Lower lobe of right lung (tissue), 2 donors: ENCODE measurements at regions not wholly inside any gene's neighbourhood (a gene's known extent, or its start where the extent isn't known, plus 50 kb on each side); places are given as distances from the start of the nearest gene placed in this dataset.

Experiments used
- ATAC-seq, 2 donors: fragments of 200-7000 bp; cut with Tn5 transposase; one replicate each; pipeline ENCODE4 v1.9.1; 2020 to 2022; ENCODE audit warnings: mild to moderate bottlenecking in 2 of 2, moderate library complexity in 2 of 2
- DNase-seq: peaks from one replicate; pipeline ENCODE4 v3.0.0-alpha.2; 2020
- H3K27ac ChIP-seq: fragments of 200-600 bp; one replicate; pipeline ENCODE4 v1.8.0; 2022
- H3K27me3 ChIP-seq: fragments of 200-600 bp; one replicate; pipeline ENCODE4 v1.8.0; 2022; ENCODE audit warnings: low read depth
- H3K36me3 ChIP-seq: fragments of 200-600 bp; one replicate; pipeline ENCODE4 v1.8.0; 2022; ENCODE audit warnings: mild to moderate bottlenecking
- H3K4me1 ChIP-seq: fragments of 200-600 bp; one replicate; pipeline ENCODE4 v1.8.0; 2022
- H3K4me3 ChIP-seq: fragments of 200-600 bp; one replicate; pipeline ENCODE4 v1.8.0; 2022; ENCODE audit warnings: mild to moderate bottlenecking
- H3K9me3 ChIP-seq: fragments of 200-600 bp; one replicate; pipeline ENCODE4 v1.8.0; 2022
- CTCF ChIP-seq: fragments of 200-600 bp; IDR thresholded peaks from one replicate; pipeline ENCODE4 v1.8.0; 2022; ENCODE audit warnings: antibody characterized with exemption, mild to moderate bottlenecking
- intact Hi-C: fragments of 100-400 bp; cut with DNase I; formaldehyde crosslinking; loops from one replicate; pipeline ENCODE4 v1.11.0; 2022
- donor health status: DM: no; HTN: yes; CAD: no; lungs with severe emphysema.

- intact Hi-C loops, result no loop called here
- H3K9me3 ChIP-seq, result no peaks in the 10 kb centered on the region
- TF ChIP-seq CTCF, result no peak
Observed at GRCh38 chr16:16915771-16916170, 536.8 kb downstream of the NPIPA7 start.

GRCh38 chr16:16917191-16917785 is 538.3 kb downstream of the NPIPA7 start:
- no peak for ATAC-seq
- H3K4me1 ChIP-seq, result no peaks in the 10 kb centered on the region
- no peak for DNase-seq
- H3K27me3 ChIP-seq, result peaks cover 28% of the 10 kb centered on the region
- no peak for TF ChIP-seq CTCF
- no peak overlapping the region for H3K4me3 ChIP-seq
- no peaks in the 10 kb centered on the region for H3K9me3 ChIP-seq
- H3K27ac ChIP-seq, result no peak overlapping the region
- intact Hi-C loops, result no loop called here
- no peaks in the 10 kb centered on the region for H3K36me3 ChIP-seq

More at GRCh38 chr16:16915771-16916170, 536.8 kb downstream of the NPIPA7 start:
- Histone ChIP-seq H3K27me3 (peaks cover 28% of the 10 kb centered on the region), H3K4me1 (no peaks in the 10 kb centered on the region), H3K4me3 (no peak overlapping the region), H3K27ac (no peak overlapping the region), H3K36me3 (no peaks in the 10 kb centered on the region)
- ATAC-seq (no peak), DNase-seq (no peak)

- H3K9me3 ChIP-seq, result peaks cover 6% of the 10 kb centered on the region
- peaks cover 9% of the 10 kb centered on the region for H3K27me3 ChIP-seq
- no peak overlapping the region for H3K4me3 ChIP-seq
- no peaks in the 10 kb centered on the region for H3K36me3 ChIP-seq
- no peak for TF ChIP-seq CTCF
- no peak for ATAC-seq
- no peak overlapping the region for H3K27ac ChIP-seq
- no peaks in the 10 kb centered on the region for H3K4me1 ChIP-seq
- no peak for DNase-seq
- intact Hi-C loops, result no loop called here
Observed at GRCh38 chr16:16923479-16923878, 544.5 kb downstream of the NPIPA7 start.

- DNase-seq, result no peak
- peaks cover 6% of the 10 kb centered on the region for H3K9me3 ChIP-seq
- no peak overlapping the region for H3K4me3 ChIP-seq
- no peak for ATAC-seq
- no peaks in the 10 kb centered on the region for H3K4me1 ChIP-seq
- no peaks in the 10 kb centered on the region for H3K27me3 ChIP-seq
- TF ChIP-seq CTCF, result no peak
- intact Hi-C loops, result no loop called here
- H3K27ac ChIP-seq, result no peak overlapping the region
- no peaks in the 10 kb centered on the region for H3K36me3 ChIP-seq
Observed at GRCh38 chr16:16924613-16925012, 545.7 kb downstream of the NPIPA7 start.

GRCh38 chr16:16925432-16925831 is 545.3 kb downstream of the XYLT1 start:
- Histone ChIP-seq H3K27me3 (no peaks in the 10 kb centered on the region), H3K27ac (no peak overlapping the region), H3K4me1 (no peaks in the 10 kb centered on the region), H3K9me3 (peaks cover 6% of the 10 kb centered on the region), H3K36me3 (no peaks in the 10 kb centered on the region), H3K4me3 (no peak overlapping the region)
- ATAC-seq (no peak), DNase-seq (no peak)
- intact Hi-C loops, result no loop called here
- no peak for TF ChIP-seq CTCF
